GF-D8 (cell line): ENCODE measurements at regions not wholly inside any gene's neighbourhood (a gene's known extent, or its start where the extent isn't known, plus 50 kb on each side); places are given as distances from the start of the nearest gene placed in this dataset.
"Not testable (repeated sequence)": the region's sequence is repeated elsewhere in the genome, so short reads cannot be mapped to it uniquely, and the experiment has no call there.

ENCODE experiments used
- DNase-seq: peaks from one replicate; lab custom pipeline; 2025; lab: John Stamatoyannopoulos, UW

- DNase-seq: no peak
Observed at GRCh38 chr9:31445357-31445756, 939.1 kb upstream of the ACO1 start.

GRCh38 chr9:31445960-31446359, 938.5 kb upstream of the ACO1 start:
- DNase-seq: no peak

GRCh38 chr9:31467075-31467474, 917.4 kb upstream of the ACO1 start:
- DNase-seq: no peak

- DNase-seq: no peak
Observed at GRCh38 chr9:31470051-31470450, 914.4 kb upstream of the ACO1 start.

- no peak for DNase-seq
Observed at GRCh38 chr9:31471010-31471409, 913.4 kb upstream of the ACO1 start.

- DNase-seq: no peak
Observed at GRCh38 chr9:31486630-31487029, 897.8 kb upstream of the ACO1 start.

GRCh38 chr9:31490551-31491106, 893.8 kb upstream of the ACO1 start:
- DNase-seq: no peak

GRCh38 chr9:31492229-31492628, 892.2 kb upstream of the ACO1 start:
- no peak for DNase-seq

- DNase-seq: no peak
Observed at GRCh38 chr9:31500422-31500821, 884.0 kb upstream of the ACO1 start.

GRCh38 chr9:31519011-31519410, 865.4 kb upstream of the ACO1 start:
- no peak for DNase-seq

GRCh38 chr9:31519424-31519823, 865.0 kb upstream of the ACO1 start:
- no peak for DNase-seq

GRCh38 chr9:31519826-31520225, 864.6 kb upstream of the ACO1 start:
- no peak for DNase-seq

GRCh38 chr9:31520301-31521085, 864.0 kb upstream of the ACO1 start:
- no peak for DNase-seq

- DNase-seq: no peak
Observed at GRCh38 chr9:31535651-31536050, 848.8 kb upstream of the ACO1 start.

- DNase-seq: no peak
Observed at GRCh38 chr9:31536471-31536870, 848.0 kb upstream of the ACO1 start.

GRCh38 chr9:31541721-31542281, 842.6 kb upstream of the ACO1 start:
- DNase-seq: no peak

GRCh38 chr9:31542384-31543055, 841.9 kb upstream of the ACO1 start:
- DNase-seq: peak; percentile 11

GRCh38 chr9:31554941-31555340, 829.5 kb upstream of the ACO1 start:
- DNase-seq: no peak

GRCh38 chr9:31556667-31557463, 827.6 kb upstream of the ACO1 start:
- DNase-seq: no peak

GRCh38 chr9:31572190-31572589, 812.3 kb upstream of the ACO1 start:
- DNase-seq: not testable (repeated sequence)

- no peak for DNase-seq
Observed at GRCh38 chr9:31573561-31573960, 810.9 kb upstream of the ACO1 start.
